Activated naive CD4-positive, alpha-beta T cell treated with Interleukin-2 at 50 U/mL for 16 hours (primary cell): ENCODE measurements at regions not wholly inside any gene's neighbourhood (a gene's known extent, or its start where the extent isn't known, plus 50 kb on each side); places are given as distances from the start of the nearest gene placed in this dataset.
"Not testable (repeated sequence)": the region's sequence is repeated elsewhere in the genome, so short reads cannot be mapped to it uniquely, and the experiment has no call there.

Experiments
- DNase-seq: peaks from one replicate; pipeline ENCODE4 v3.0.0-alpha.2; 2020

GRCh38 chr13:108074429-108074828 lies 140.9 kb downstream of the LIG4 start:
- DNase-seq = not testable (repeated sequence)

- DNase-seq = no peak
These were observed 144.4 kb downstream of the LIG4 start for GRCh38 chr13:108070925-108071324.

GRCh38 chr13:108070491-108070890 lies 144.8 kb downstream of the LIG4 start:
- no peak for DNase-seq

GRCh38 chr13:108069521-108070210 lies 145.7 kb downstream of the LIG4 start:
- no peak for DNase-seq

- DNase-seq = not testable (repeated sequence)
These were observed 151.0 kb downstream of the LIG4 start for GRCh38 chr13:108064372-108064771.

GRCh38 chr13:108060111-108060510 lies 155.2 kb downstream of the LIG4 start:
- DNase-seq = no peak

GRCh38 chr13:108056278-108056677 lies 159.1 kb downstream of the LIG4 start:
- DNase-seq = no peak

GRCh38 chr13:108049211-108049610 lies 166.1 kb downstream of the LIG4 start:
- no peak for DNase-seq

GRCh38 chr13:108044954-108045353 lies 170.4 kb downstream of the LIG4 start:
- no peak for DNase-seq

GRCh38 chr13:108042866-108043265 lies 172.5 kb downstream of the LIG4 start:
- DNase-seq = not testable (repeated sequence)

- no peak for DNase-seq
These were observed 178.0 kb downstream of the LIG4 start for GRCh38 chr13:108037348-108037747.

GRCh38 chr13:108036411-108036932 lies 178.9 kb downstream of the LIG4 start:
- DNase-seq = no peak

GRCh38 chr13:108034909-108035410 lies 180.4 kb downstream of the LIG4 start:
- no peak for DNase-seq

GRCh38 chr13:108033800-108034707 lies 181.3 kb downstream of the LIG4 start:
- no peak for DNase-seq

- DNase-seq = no peak
These were observed 183.5 kb downstream of the LIG4 start for GRCh38 chr13:108031865-108032264.

- no peak for DNase-seq
These were observed 184.6 kb downstream of the LIG4 start for GRCh38 chr13:108030769-108031168.

- no peak for DNase-seq
These were observed 188.5 kb downstream of the LIG4 start for GRCh38 chr13:108026680-108027410.

- no peak for DNase-seq
These were observed 195.3 kb downstream of the LIG4 start for GRCh38 chr13:108020027-108020426.

GRCh38 chr13:108018371-108018870 lies 196.9 kb downstream of the LIG4 start:
- no peak for DNase-seq

- DNase-seq = no peak
These were observed 208.7 kb downstream of the LIG4 start for GRCh38 chr13:108006619-108007018.

GRCh38 chr13:108005231-108005630 lies 210.1 kb downstream of the LIG4 start:
- DNase-seq = no peak

GRCh38 chr13:108003626-108004025 lies 211.7 kb downstream of the LIG4 start:
- DNase-seq = no peak

- DNase-seq = no peak
These were observed 214.3 kb downstream of the LIG4 start for GRCh38 chr13:108000998-108001397.
